ENCODE measurements at regions not wholly inside any gene's neighbourhood (a gene's known extent, or its start where the extent isn't known, plus 50 kb on each side); places are given as distances from the start of the nearest gene placed in this dataset.

DNA sequence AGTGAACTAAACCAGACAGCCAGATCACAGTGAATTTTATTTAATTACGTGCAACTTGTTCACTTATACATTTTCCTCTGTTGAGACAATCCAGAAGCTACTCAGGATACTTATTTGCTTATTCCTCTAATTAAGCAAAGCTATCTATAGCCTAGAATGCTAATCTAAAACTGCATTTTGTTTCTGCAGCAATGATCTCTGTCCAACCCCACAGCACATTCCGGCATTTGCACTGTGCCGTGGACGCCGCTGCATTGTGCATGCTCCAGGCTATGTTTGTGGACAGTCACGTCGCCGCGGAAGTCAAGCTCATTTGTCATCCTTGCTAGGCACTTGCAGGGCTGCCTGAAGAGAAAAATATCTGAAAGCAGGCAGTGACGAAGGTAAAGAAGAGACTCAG, 406.9 kb downstream of the RFC3 start:
- TF ChIP-seq POLR2A (IDR thresholded peaks at IDR 0.05; ENCODE audit: borderline replicate concordance, extremely low read depth, insufficient read depth, insufficient read length) (no peak), ZFX (IDR thresholded peaks at IDR 0.05) (no peak), ZNF274 (IDR thresholded peaks at IDR 0.05; ENCODE audit: low read depth, low read length) (no peak), JUND (IDR thresholded peaks at IDR 0.05) (no peak), CEBPB (IDR thresholded peaks at IDR 0.05; ENCODE audit: low read depth) (no peak), SP1 (IDR thresholded peaks at IDR 0.05; ENCODE audit: low read depth) (no peak), POLR2AphosphoS5 (IDR thresholded peaks at IDR 0.05; ENCODE audit: low read depth, low read length) (no peak), FOSL1 (IDR thresholded peaks at IDR 0.05; ENCODE audit: low read depth) (no peak), YY1 (IDR thresholded peaks at IDR 0.05; ENCODE audit: extremely low read depth, insufficient replicate concordance, low read depth, low read length) (no peak), TCF7L2 (IDR thresholded peaks at IDR 0.05; ENCODE audit: borderline replicate concordance, extremely low read depth, insufficient read depth, insufficient read length) (no peak), EGR1 (IDR thresholded peaks at IDR 0.05; ENCODE audit: low read depth) (no peak), SIN3A (IDR thresholded peaks at IDR 0.05; ENCODE audit: low read depth) (no peak), CBX3 (IDR thresholded peaks at IDR 0.05; ENCODE audit: low read depth) (no peak), RAD21 (IDR thresholded peaks at IDR 0.05; ENCODE audit: low read depth) (no peak)
- TF ChIP-seq, protein P1, sequence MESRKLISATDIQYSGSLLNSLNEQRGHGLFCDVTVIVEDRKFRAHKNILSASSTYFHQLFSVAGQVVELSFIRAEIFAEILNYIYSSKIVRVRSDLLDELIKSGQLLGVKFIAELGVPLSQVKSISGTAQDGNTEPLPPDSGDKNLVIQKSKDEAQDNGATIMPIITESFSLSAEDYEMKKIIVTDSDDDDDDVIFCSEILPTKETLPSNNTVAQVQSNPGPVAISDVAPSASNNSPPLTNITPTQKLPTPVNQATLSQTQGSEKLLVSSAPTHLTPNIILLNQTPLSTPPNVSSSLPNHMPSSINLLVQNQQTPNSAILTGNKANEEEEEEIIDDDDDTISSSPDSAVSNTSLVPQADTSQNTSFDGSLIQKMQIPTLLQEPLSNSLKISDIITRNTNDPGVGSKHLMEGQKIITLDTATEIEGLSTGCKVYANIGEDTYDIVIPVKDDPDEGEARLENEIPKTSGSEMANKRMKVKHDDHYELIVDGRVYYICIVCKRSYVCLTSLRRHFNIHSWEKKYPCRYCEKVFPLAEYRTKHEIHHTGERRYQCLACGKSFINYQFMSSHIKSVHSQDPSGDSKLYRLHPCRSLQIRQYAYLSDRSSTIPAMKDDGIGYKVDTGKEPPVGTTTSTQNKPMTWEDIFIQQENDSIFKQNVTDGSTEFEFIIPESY (IDR thresholded peaks at IDR 0.05; ENCODE audit: extremely low read depth, insufficient replicate concordance, low read length), result no peak
- TF ChIP-seq, protein P2, sequence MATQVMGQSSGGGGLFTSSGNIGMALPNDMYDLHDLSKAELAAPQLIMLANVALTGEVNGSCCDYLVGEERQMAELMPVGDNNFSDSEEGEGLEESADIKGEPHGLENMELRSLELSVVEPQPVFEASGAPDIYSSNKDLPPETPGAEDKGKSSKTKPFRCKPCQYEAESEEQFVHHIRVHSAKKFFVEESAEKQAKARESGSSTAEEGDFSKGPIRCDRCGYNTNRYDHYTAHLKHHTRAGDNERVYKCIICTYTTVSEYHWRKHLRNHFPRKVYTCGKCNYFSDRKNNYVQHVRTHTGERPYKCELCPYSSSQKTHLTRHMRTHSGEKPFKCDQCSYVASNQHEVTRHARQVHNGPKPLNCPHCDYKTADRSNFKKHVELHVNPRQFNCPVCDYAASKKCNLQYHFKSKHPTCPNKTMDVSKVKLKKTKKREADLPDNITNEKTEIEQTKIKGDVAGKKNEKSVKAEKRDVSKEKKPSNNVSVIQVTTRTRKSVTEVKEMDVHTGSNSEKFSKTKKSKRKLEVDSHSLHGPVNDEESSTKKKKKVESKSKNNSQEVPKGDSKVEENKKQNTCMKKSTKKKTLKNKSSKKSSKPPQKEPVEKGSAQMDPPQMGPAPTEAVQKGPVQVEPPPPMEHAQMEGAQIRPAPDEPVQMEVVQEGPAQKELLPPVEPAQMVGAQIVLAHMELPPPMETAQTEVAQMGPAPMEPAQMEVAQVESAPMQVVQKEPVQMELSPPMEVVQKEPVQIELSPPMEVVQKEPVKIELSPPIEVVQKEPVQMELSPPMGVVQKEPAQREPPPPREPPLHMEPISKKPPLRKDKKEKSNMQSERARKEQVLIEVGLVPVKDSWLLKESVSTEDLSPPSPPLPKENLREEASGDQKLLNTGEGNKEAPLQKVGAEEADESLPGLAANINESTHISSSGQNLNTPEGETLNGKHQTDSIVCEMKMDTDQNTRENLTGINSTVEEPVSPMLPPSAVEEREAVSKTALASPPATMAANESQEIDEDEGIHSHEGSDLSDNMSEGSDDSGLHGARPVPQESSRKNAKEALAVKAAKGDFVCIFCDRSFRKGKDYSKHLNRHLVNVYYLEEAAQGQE (IDR thresholded peaks at IDR 0.05; ENCODE audit: low read depth), result no peak
- TF ChIP-seq, protein P3, sequence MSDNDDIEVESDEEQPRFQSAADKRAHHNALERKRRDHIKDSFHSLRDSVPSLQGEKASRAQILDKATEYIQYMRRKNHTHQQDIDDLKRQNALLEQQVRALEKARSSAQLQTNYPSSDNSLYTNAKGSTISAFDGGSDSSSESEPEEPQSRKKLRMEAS (IDR thresholded peaks at IDR 0.05), result no peak
- TF ChIP-seq, protein P4, sequence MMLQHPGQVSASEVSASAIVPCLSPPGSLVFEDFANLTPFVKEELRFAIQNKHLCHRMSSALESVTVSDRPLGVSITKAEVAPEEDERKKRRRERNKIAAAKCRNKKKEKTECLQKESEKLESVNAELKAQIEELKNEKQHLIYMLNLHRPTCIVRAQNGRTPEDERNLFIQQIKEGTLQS (IDR thresholded peaks at IDR 0.05), result no peak
- Histone ChIP-seq H3K27me3 (ENCODE audit: insufficient read depth, low read length) (no peaks in the 10 kb centered on the region), H3K9me3 (ENCODE audit: control insufficient read depth in 1 of 2, insufficient read depth in 1 of 2, low read depth in 1 of 2, low read length in 2 of 2) (no peaks in the 10 kb centered on the region), H2AFZ (ENCODE audit: low read depth, low read length, poor library complexity, severe bottlenecking) (no peak overlapping the region), H3K36me3 (ENCODE audit: control insufficient read depth in 1 of 2, insufficient read depth in 2 of 2, low read length in 2 of 2) (no peaks in the 10 kb centered on the region), H3K9me2 (ENCODE audit: insufficient read depth) (no peaks in the 10 kb centered on the region), H3K79me2 (ENCODE audit: insufficient read depth, low read length) (no peaks in the 10 kb centered on the region), H4K20me1 (ENCODE audit: insufficient read depth) (no peaks in the 10 kb centered on the region), H3K4me3 (replicated peaks in 1 of 2; ENCODE audit: low read depth in 1 of 2, low read length in 2 of 2) (no peak overlapping the region), H3K4me1 (ENCODE audit: control insufficient read depth in 1 of 2, insufficient read depth in 2 of 2, low read length in 2 of 2) (no peaks in the 10 kb centered on the region), H3K27ac (ENCODE audit: low read depth, low read length) (no peak overlapping the region), H3K9ac (ENCODE audit: low read length) (no peak overlapping the region), H3K4me2 (ENCODE audit: low read length) (no peak overlapping the region)
- ATAC-seq (no peak), DNase-seq (ENCODE audit: low read depth, low spot score) (no peak)
- intact Hi-C loops (cut with micrococcal nuclease), result no loop called here
- ChIA-PET RAD21 (ENCODE audit: low non-redundant PET in 1 of 2, low total read pairs in 2 of 2, uncharacterized antibody in 2 of 2, unreplicated experiment in 2 of 2) (no interaction called here), POLR2A (no interaction called here), CTCF (no interaction called here)
- no TSS peak for BruUV-seq (replicated peaks)
